GM21723 (cell line): ENCODE measurements at regions not wholly inside any gene's neighbourhood (a gene's known extent, or its start where the extent isn't known, plus 50 kb on each side); places are given as distances from the start of the nearest gene placed in this dataset.

Experiments used
- ATAC-seq: cut with Tn5 transposase; IDR thresholded peaks from one replicate; pipeline ENCODE4 v1.9.1; 2021; ENCODE audit warnings: mild to moderate bottlenecking, moderate library complexity; ENCODE audit not compliant: unreplicated experiment

DNA sequence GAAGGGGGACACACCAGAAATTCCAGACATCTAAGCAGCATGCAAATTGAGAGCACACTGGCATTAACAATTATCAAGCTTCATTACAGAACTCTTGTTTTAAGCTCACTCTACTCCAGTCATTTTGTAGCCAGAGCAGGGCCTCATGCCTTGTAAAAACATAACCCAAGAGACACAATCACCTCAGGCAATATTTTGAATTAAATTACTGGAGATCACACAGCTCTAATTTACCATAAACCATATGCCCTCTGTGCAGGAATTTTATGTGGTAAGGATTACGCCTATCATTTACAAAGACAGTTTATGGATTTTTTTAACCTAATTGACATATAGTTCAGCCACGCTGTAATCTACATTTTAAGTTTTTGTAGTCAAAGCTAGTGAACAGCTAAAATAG, 414.1 kb upstream of the DDI1 start:
- ATAC-seq: no peak

DNA sequence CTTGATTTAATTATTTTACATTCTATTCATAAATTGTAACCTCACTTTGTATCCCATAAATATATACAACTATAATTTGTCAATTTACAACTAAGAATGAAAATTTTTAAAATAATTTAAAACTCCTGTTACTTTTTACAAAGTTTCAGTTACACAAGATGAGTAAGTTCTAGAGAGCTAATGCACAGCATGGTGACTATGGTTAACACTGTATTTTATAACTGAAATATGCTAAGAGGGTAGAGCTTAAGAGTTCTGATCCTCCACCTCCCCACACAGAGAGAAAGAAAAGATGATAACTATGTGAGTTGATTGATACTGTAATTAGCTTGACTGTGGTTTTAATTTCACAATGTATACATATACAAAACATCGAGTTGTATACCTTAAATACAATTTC, 412.5 kb upstream of the DDI1 start:
- ATAC-seq: no peak

DNA sequence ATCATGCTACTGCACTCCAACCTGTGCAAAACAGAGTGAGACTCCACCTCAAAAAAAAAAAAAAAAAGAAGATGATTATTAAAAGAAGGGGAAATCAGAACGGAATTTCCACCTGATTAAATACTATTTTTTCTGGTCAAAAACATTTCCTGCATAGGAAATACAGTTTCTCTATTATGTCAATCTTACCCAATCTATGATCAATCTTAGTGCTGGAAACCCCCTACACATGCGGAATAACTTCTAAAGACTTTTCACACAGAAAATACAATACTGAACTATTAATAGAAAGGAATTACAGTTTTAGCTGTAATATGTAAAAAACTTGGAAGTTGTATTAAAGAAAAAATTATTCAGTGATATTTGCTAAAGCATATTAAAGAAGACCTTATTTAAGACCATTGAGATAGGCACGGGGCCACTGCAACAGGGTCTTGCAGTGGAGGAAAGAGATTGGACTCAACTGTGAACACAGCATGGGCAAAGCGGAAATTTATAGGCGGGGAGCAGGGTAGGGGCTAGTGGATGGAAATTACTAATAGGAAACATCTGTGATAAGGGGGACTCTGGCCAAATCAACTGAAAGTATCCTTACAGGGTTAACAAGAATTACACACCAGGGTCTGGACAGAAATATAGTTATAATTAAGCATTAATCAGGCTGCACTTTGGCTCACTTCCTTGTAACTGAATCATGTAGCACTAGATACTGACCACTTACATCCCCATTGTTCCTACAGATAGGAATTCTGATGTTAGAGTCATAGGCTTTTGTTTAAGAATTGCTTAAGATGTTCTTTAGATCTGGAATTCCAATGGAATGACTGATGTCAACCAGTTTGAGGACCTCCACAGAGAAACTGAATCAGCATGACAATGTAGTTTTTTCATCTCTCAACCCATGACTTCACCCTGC, 411.5 kb upstream of the DDI1 start:
- no peak for ATAC-seq

DNA sequence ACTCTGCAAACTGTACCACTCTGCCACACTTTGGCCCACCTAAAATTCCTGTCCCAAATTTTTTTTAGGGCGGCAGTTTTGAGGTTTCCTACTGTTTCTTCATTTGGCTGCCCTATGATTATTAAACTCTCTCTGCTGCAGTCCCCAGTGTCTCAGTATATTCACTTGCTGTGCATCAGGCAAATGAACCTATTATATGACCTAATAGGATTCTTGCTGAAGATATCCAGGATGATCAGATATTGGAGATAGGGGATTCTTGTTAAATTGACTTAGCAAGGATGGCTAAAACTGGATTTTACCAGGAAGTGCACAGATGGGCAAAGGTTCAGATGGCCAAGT, 410.8 kb upstream of the DDI1 start:
- no peak for ATAC-seq

DNA sequence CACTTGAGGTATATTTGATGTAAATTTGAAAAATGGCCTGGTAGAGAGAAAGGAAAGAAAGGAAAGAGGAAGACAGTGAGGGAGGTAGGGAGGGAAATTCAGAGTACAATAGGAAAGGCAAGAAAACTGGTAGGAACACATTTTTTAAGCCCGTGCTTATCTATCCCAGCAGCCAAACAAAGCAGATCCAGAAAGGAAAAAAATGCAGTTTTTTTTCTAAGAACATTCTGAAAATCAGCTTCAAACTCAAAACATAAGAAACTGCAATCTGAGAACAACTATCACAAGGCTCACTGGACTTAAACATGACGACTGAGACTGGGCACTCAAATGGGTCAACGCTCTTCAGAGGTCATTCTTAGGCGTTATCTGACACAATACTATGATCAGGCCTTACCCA, 408.3 kb upstream of the DDI1 start:
- ATAC-seq: no peak

DNA sequence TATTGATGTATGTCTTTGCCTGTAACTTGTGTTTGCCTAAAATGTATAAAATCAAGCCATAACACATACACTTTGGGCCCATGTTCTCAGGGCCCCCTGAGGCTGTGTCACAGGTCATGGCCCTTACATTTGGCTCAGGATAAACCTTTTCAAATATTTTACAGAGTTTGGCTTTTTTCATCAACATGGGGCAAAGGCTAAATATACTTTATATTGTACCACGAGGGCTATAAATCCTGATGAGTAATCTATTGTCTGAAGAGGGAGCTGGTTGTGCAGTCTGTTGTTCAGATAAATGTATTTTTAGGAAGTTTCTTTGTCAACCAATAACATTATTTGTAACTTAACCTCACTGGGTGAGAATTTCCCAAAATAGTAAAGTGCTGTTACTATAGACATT, 404.6 kb upstream of the DDI1 start:
- ATAC-seq: no peak

DNA sequence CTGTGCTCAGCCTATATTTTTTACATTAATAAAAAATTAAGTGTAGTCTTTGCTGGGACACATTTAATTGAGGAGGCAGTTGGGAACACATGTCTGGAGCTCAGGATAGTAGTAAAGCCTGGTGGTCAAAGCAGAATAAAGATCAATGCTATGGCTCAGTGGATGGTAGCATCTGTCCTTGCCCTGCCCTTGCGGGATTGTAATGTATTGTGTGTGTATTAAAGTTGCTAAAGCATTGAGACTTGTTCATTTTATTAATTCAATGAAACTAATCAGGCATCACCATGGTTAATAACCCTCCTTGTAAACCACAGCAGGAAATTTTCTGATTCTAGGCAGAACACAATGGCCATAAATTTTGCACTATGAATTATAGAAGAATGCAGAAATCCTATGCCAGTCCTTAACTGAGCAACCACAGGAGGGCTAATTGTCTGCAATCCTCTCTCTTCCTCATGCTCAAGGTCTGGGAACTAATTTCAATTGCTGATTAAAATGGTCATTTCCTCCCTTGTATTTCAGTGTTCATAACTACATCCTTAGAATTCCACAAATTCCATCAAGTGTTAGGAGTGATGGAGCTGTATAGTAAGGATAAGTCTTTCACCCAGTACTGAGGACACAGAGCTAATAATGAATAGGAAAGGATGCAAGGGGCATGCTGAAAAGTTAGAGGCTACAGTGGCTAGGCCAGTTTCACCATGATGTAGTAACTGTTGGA, 403.2 kb upstream of the DDI1 start:
- ATAC-seq: no peak

DNA sequence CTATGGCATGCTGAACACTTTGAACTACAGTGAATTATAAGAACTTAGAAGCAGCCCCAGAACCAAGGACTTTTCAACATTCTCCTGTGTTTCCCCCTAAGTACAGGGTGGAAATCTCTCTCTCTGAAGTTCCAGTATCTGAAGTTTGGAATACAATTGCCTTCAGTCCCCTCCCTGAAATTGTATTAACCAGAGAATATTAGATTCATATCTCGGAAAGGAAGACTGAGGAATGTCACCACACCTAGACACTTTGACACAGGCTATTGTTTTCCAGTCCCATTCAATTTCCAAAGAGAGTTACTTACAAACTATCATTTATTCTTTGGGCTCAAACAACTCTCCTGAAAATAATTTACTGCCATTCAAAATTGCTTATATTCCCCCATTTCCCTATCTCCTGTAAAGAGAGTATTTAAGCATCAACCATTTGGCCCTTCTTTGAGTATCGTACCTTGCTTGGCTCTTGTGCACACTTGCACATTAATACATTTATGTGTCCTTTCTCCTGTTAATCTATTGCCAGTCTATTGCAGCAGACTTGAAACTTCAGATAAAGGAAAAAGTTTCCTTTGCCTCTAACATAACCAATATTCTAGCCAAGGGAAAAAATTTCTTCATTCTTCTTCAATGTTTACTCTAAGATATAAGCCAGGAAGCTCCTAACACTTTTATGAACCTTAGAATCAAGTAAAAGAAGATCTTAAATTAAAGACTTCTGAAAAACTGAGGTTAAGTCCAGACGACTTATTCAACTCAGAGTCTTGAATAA, 402.4 kb upstream of the DDI1 start:
- no peak for ATAC-seq

DNA sequence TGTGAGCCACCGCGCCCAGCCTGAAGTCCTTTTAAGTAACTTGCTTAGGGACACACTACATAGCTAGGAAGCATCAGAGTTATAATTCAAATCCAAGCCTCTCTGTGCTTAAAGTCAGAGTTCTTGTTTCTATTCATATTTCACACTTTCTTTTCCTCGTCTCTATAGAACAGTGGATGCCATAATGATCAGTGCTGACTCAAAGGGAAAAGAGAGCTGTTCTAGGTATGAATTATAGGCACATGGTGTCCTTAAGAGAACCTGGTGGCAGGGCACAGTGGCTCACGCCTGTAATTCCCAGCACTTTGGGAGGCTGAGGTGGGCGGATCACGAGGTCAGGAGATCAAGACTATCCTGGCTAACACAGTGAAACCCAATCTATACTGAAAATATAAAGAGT, 400.2 kb upstream of the DDI1 start:
- ATAC-seq: no peak

DNA sequence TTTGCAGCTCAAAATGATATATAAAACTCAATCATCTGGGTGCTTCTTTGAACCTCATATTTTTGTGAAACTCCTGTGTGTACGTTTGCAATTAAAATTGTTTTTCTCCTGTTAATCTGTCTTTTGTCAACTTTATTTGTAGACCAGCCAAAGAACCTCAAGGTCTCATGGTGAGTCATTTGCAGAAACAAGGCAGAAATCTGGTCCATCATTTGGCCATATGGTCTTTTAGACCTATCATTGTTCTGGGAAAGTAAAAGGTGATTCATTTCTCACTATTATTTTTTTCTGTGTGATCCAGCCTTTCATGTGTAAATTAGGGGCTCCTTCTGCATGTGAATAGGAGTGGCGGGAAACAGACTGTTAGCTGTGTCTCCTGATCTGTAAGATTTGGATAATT, 399.1 kb upstream of the DDI1 start:
- ATAC-seq: no peak

DNA sequence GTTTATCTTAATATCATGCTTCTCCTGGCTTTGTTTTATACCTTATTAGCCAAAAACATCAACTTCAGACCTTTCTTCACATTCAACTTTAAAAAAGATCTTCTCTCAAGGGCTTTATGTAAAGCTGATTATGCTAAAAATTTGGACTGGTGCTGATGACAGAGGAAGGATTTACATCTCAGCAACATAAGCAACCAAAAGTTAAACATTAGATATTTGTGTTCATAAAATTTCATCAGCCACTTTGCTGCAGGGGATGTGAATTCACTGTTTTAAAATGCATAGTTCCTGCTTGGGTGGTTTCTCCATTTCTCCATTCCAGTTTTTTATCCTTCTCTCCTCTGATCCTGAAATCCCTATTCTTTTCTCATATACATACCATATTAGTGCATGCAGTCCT, 398.6 kb upstream of the DDI1 start:
- ATAC-seq: no peak

DNA sequence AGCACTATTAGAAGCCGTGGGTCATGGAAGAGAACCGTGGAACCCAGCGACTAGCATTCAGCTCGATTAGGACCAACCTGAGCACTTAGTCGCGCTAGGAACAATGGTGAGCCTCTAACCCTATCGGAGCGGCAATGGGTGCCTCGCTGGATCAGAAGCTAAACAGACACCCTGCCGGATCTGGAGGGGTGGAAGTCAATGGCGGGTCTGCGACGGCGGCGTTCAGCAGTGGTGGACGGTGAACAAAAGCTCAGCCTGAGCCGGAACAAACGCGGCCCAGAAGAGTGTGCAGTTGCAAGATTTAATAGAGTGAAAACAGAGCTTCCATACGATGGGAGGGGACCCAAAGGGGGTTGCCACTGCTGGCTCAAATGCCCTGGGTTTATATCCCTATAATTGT, 391.8 kb upstream of the DDI1 start:
- ATAC-seq: no peak

DNA sequence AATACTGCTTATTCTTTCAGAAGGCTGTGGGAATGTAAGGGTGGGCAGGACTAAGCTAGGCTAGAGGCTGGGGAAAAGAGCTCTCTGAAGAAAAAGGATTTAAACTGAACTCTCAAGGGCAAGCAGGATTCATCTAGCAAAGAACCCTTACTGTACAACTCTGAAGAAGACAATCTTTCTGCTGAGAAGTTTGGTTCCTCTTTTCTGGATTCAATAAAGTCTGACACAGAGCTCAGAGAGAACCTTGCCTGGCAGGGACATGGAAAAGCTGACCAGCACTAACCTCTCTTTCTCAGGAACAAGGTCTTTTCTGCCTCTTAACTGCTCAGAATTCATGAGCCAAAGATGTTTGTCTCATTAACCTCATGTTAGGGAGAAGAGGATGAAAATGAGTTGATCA, 388.4 kb upstream of the DDI1 start:
- ATAC-seq: no peak

DNA sequence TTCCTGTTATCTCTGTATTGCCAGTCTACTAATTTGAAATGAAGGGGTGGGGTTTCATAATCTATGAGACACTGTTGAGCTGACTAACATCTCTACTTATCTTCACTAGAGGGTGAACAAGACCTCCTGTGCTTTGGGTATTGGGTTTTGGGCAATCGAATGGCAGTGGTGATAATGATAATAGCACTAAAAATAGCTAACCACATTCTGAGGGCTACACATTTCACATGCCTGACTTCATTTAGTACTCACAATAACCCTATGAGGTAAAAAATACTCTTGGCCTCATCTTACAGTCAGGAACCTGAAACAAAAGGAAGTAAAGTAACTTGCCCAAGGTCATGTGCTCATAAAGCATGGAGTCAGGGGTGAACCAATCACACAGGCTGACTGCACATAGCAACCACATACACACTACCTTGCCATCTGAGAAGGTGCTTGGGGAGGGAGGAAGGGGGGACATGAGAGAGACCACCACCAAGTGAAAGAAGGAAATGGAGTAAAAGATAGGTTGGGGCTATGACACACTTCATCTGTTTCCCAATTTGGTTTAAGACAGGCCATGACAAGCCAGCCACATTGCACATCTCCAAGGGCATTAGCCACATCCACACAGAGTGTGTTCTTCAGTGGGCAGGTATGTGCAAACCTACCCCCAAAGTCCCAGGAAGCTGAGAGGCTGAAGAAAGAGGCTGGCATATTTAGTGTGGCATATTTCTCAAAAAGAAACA, 387.6 kb upstream of the DDI1 start:
- ATAC-seq: no peak

DNA sequence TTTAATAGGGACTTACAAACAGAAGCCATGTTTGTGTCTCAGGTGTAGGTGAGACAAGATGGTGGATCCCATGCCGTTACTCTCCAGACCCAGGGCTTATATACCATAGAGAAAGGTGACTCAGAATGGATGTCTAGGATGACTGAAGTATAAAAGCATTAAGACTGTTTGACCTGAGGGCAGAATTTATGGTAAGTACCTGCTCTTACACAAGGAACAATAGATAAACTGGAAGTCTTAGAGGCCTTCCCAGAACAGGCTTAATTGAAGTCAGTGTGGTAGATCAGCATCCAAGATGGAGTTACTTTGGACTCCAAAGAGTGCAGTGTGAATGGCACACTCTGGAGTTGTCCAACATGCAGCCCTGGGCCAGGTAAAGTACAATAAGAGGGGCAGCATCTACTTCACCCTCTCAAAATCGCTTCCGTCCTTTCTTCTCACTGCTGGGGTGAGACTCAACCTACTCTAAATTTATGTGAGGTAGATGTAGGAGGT, 387.0 kb upstream of the DDI1 start:
- no peak for ATAC-seq

DNA sequence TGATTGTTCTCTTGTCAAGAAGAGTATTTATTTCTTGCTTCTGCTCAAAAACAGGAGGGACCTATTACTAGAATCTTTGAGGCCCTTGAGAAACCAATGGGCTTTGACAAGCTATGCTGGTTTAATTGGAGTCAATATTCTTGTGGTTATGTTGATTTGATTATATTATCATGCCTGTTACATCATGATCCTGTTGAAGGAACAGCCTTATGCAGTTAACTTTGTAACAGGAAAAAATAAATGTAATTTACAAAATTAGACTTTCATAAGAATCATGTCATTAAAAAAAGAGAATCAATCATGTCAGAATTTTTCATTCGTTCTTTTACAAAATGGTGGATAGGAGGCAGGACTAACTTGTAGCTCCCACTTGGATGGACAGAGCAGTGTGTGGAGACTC, 386.1 kb upstream of the DDI1 start:
- ATAC-seq: no peak

DNA sequence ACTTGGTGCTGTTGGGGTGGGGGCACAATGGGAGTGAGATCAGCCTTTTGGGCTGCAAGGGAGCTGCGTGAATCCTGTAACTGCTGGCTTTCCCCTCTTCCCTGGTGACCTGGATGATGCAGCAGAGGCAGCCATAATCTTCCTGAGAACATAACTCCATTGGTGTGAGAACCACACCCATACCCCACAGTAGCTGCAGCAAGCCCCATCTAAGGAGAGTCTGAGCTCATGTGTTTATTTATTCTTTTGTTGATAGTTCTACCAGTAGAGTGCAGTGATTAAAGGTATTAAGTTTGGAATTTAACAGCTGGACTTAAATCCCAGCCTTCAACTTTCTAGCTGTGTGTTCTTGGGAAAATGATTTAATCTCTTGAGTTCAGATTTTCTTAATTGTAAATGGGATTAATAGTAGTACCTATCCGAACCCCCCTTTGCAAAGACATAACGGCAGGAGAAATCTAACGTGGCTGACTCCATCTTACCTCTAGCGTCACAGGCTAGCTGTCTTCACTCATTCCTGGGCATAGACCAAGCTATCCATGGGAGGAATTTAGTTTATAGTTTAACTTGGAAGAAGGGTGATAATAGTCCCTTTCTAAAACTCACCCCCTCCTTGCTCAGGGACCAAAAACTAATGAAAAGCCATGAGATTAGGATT, 385.0 kb upstream of the DDI1 start:
- no peak for ATAC-seq

DNA sequence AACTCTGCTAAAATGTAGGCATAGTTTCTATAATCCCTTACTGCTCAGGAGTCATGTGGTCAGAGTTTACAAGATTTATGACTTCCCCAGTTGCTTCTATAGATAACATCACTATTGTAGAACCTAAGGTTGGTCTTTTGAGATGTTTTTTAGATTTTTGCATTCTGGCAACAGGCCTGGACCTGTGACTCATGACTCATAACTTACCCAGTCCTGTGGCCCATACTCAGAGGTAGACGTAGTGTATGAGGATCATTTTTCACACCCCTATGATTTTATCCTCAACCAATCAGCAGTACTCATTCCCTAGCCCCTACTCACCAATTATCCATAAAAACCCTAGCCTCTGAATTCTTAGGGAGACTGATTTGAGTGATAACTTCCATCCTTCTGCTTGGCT, 384.4 kb upstream of the DDI1 start:
- ATAC-seq: no peak

DNA sequence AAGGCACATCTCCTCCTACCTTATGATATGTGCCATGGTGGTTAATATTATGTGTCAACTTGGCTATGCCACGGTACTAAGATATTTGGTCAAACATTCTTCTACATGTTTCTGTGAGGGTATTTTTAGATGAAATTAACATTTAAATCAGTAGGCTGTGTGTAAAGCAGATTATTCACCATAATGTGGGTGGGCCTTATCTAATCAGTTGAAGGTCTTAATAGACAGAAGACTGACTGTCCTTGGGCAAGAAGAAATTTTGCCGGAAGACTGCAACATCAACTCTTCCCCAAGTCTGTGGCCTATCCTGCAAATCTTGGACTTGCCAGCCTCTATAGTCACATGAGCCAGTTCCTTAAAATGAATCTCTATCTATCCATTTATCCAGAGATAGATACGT, 380.1 kb upstream of the DDI1 start:
- no peak for ATAC-seq

DNA sequence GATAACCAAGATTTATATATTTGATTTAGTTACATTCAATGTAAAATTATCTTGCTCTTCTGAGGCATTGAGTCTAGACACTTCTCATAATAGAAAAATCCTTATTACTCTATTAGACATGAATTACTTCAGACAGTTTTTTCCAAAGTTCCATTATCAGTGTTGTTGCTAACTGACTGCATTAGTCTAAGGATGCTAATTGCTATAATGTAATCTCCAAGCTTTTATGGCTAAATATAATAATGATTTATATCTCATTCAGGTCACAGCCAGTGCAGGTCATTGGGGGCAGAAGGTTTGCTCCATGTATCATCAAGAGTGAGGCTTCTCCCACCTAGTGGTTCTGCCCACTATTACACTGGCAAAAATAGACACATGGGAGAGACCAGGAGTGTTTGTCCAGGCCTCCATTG, 377.2 kb upstream of the DDI1 start:
- no peak for ATAC-seq
